GM21717 (cell line): ENCODE measurements at regions not wholly inside any gene's neighbourhood (a gene's known extent, or its start where the extent isn't known, plus 50 kb on each side); places are given as distances from the start of the nearest gene placed in this dataset.
"Not testable (repeated sequence)": the region's sequence is repeated elsewhere in the genome, so short reads cannot be mapped to it uniquely, and the experiment has no call there.

ENCODE experiments used
- ATAC-seq: cut with Tn5 transposase; IDR thresholded peaks from one replicate; pipeline ENCODE4 v1.9.1; 2021; ENCODE audit warnings: mild to moderate bottlenecking, moderate library complexity; ENCODE audit not compliant: unreplicated experiment

GRCh38 chr6:84358581-84358980 lies 131.1 kb upstream of the CEP162 start:
- ATAC-seq = no peak

DNA sequence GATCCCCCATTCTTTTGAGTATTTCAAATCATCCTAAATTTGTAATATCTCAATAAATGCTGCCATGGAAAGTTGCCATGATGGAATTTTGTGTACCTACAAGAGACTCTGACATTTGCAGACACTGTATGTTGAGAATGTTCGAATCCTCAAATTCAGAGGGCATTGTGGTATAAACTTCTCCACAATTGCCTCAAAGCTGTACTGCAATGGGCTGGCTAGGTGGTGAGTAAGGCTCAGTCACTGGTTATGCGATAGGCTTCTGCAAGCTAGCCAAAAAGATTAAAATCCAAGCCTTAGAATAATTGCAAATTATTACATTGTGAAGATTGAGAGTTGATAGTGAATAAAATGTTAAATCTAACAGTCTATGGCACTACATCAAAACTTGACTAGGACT lies 130.2 kb upstream of the CEP162 start:
- ATAC-seq = no peak

DNA sequence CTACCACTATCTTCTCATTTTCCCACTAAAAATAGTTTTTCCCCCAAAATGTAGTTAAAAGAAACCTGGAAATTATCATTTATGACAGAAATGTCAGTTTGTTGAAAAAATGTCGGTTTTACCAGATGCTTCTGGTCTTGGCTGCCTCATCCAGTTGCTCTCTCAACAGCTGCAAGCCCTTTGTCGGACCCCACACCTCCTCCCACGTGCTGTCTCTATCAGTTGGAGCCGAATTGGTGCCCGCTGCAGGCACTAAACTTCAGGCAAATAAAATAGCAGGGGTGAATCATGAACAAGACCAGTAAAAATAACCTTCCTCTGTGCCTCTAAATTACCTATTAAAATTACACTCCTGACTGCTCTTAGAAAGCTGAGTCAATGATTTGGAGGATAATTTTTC lies 129.5 kb upstream of the CEP162 start:
- no peak for ATAC-seq

GRCh38 chr6:84353459-84354423 lies 126.3 kb upstream of the CEP162 start:
- ATAC-seq = no peak

DNA sequence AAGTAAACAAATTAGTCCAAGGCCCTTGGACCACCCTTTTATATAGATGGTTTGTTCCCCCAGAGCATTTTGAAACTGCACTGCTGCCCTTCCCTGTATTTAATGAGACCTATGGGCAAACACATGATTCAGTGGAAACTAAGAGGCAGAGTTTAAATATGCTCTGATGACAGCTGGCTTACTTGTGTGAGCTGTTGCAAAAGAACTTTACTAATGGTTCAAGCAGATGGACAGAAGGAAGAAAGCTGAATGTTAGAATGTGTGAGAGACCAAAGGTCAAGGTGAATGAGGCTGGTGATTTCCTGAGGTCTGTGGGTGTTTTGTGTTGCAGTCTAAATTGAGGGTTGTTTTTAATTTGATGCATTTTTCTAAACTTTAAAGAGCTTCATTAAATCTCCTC lies 123.0 kb upstream of the CEP162 start:
- no peak for ATAC-seq

GRCh38 chr6:84349542-84349941 lies 122.1 kb upstream of the CEP162 start:
- ATAC-seq = no peak

DNA sequence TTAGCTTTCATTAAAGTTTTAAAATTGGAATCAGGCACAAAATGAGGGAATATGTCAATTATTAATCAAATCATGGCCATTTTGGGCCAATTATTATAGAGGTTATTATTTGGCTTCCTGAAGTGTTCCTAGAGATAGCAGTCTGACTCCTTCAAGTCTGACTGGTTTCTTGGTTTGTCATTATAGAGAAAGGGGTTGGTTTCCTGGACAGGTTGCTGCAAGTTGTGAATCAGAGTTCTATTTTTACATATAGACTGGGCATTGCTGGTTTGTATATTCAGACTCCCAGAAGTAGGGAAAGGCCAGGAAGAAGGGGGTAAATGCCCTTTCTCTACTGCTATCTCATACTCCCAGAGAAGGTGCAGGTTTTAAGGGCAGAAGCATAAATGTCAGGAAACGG lies 121.4 kb upstream of the CEP162 start:
- no peak for ATAC-seq

DNA sequence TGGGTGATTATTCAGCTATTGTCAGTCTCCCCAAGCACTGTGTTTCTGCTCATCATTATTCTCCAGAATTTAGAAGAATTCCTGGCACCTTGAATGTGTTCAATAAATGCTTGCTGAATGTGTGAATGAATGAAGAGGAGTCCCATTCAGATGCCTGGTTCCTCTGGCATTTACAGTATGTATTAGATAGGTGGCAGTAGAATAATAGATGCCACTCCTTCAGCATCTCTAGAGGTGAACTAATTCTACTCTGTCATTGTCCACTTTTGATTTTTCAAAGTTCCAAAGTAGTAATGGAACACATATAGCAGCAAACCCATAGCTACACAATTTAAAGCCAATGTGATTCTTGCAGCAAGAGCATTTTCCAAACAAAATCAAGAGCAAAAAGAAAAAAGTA lies 118.9 kb upstream of the CEP162 start:
- ATAC-seq = no peak

DNA sequence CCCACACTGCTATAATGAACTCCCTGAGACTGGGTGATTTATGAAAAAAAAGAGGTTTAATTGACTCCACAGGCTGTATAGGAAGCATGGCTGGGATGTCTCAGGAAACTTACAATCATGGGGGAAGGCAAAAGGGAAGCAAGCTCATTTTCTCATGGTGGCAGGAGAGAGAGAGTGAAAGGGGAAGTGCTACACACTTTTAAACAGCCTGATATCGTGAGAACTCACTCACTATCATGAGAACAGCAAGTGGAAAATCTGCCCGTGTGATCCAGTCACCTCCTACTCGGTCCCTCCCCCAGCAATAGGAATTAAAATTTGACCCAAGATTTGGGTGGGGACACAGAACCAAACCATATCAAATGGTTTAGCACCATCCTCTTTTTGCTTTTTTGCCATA lies 116.6 kb upstream of the CEP162 start:
- ATAC-seq = no peak

DNA sequence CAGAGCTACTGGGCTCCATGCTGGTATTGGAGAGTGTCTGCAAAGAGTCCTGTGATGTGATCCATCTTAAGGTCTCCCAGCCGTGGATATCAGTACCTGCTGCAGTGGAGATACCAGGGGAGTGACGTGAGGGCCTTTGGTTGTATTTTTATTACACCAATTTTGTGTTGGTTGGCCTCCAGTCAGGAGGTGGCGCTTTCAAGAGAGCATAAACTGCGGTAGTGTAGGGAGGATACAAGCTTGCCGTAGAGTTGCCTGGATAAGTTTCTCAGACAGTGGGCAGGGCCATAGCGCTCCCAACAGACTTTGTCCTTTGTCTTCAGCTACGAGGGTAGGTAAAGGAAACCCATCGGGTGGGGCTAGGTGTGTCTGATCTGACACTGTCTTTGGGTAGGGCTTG lies 113.0 kb upstream of the CEP162 start:
- no peak for ATAC-seq

- no peak for ATAC-seq
Measured at GRCh38 chr6:84333842-84334241, 106.4 kb upstream of the CEP162 start.

DNA sequence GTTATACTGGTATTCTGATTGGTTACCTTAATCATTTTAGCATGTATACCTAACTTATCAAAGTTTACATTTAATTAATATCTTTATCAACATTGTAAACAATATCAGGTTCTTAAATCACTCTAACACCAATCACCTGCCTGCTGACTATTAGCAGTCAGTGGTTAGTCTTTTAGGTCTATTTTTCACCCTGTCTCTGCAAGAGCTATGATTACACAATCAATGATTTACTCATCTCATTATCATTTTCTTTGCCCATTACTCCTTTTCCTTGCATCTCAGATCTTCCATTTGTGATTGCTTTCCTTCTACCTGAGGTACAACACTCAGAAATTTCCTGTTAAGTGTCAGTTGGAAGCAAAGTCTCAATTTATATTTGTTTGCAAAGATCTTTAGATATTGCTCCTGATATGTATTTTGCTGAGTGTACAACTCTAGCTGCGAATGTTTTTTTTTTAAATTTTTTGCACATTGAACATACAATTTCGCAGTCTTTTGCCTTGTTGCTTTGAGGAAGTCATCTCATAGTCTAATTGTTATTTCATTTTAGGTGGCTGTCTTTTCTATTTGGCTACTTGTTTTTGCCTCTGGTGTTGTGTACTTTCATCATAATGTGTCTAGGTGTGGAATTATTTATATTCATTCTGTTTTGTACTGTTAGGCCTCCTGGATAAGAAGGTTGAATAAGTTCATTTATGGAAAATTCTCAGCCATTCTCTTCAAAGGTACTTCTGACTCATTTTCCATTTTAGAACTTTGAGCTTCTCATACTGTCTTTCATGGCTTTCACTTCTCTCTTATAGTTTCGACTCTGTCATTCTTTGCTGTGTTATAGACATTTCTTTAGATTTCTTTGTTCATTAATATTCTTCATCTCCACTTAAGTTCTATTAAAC lies 104.9 kb upstream of the CEP162 start:
- ATAC-seq = peak; percentile 99

DNA sequence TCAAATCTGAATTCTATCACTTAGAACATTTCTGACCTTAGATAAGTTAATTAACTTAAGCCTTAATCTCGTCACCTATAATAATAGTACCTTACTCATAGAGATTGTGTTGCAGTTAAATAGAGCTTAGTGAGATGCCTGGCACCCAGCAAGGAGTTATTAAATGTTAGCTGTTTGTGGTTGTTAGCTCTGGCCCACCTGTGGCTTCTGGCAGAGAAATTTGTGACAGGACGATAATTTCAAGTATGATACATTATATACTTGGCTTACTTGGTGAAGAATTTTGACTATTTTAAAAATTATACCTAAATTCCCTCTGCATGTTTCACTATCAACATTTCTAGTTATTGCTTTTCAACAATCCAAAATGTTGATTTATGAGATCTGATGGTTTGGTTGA lies 102.9 kb upstream of the CEP162 start:
- no peak for ATAC-seq

DNA sequence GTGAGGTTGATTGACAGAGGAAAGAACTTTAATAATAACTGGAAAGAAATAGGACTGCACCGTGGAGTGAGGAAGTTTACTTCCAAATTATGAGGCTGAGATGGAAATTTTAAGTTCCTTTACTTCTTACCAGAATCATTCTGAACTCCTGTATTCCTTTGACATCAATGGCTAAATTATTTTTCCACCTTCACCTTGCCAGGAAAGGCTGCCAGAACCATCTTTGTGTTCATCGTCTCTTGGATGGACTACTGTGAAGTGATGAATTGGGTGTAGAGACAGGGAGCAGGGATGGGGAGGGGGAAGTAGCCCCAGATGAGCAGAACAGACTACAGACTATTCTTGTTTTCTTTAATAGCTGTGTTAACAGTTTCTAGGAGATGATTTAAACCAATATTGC lies 102.1 kb upstream of the CEP162 start:
- ATAC-seq = no peak

GRCh38 chr6:84329077-84329476 lies 101.6 kb upstream of the CEP162 start:
- ATAC-seq = no peak

DNA sequence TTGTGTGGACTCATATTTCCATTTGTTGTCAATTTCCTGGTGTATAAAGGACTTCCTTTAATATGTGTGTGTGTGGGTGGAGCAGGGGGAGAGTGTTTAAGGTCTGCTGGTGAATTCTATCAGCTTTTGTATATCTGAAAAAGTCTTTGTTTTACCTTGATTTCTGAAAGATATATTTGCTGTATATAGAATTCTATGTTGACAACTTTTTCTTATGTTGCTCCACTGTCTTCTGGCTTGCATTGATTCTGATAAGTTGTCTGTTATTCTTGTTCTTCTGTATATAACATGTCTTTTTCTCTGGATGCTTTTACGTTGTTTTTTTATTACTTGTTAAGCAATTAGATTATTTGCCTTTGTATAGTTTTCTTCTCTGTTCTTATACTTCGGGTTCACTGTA lies 90.0 kb upstream of the CEP162 start:
- no peak for ATAC-seq

DNA sequence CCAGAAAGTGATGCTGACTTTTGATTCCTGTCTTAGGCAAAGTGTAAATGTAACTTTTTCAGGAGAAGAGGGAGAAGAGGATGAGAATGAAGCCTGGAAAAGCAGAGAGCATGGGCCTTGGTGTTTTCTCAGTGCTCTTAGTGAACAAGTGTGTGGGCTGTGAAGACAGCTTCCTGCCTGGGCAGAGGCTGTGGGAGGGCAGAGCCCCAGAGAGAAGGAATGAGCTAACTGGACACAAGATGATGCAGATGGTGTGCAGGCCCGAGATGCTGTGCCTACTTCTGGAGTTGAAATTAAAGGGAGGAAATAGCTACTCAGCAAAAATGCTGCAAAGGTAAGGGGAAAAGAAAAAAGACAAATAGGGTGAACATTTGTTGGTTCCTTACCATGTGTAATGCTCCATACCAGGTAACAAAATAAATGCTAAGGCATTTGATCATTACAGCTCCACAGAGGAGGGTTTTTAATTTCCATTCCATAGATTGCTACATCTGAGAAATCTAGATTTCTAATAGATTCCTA lies 87.0 kb upstream of the CEP162 start:
- ATAC-seq = no peak

DNA sequence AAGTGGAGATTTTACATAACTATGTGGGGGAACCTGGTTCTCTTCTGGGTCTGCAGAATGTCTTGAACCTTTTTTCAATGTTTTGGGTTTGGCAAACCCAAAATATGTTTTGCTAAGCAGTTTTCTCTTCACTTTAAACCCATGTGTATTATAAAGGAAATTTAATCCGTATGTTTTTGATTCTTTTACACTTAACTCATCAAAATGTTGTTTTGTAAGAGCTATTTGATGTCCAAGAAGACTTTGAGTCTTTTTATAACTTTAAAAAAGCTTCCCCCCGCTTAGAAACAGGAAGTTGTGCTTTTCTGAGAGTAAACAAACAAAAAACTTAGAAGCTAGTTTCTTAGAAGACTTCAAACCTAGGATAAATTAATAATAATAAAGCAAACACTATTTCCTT lies 81.9 kb upstream of the CEP162 start:
- ATAC-seq = no peak

DNA sequence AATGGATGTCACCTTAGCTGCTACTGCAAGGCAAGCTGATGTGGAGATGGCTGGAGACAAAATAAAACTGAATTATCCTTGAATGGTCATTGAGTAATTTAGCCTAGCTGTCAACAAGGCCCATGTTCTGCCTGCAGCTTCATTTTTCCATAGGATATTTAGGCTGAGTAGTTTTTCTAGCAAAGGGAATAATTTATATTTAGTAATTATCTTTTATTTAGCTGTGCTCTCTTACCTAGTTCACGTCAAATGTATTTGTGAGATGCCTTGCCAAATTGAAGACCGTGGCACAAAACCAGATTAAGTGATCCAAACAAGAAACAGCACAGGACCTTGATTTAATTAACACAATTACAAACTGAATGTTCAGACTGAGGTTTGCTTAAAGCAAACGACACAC lies 77.4 kb upstream of the CEP162 start:
- ATAC-seq = no peak

GRCh38 chr6:84291033-84291432 lies 63.6 kb upstream of the CEP162 start:
- ATAC-seq = not testable (repeated sequence)

DNA sequence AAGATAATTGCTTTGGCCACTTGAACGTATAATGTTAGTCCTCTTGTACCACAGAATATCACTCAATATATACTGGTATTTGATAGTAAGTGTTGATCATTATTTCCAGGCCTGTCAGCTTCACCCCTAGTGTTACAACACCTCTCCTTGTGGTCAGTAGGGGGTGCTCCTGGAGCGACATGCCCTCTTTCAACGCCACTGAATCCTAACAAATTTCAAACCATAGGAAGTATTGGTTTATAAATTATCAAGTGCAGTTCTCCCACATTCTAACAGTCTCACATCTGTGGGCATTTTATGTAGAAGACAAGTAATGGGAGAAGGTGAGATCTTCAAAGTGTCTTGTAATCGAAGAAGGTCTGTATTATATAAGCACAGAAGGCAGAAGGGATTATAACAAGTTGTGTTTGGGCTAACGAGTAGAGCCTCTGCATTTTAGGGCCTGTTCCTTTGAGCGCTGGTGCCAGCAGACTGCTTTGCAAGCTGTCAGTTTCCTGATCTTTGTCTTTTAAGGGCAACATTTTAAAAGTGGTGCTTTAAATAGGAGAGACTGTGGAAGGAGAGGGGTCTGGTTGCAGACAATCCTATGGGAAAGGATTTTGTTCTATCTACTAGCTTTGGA lies 57.1 kb upstream of the CEP162 start:
- peak; percentile 50 for ATAC-seq
